ENCODE measurements at regions not wholly inside any gene's neighbourhood (a gene's known extent, or its start where the extent isn't known, plus 50 kb on each side); places are given as distances from the start of the nearest gene placed in this dataset.
A peak's percentile ranks its signal among the peaks of the same experiment; 100 is the strongest.
"Not testable (repeated sequence)": the region's sequence is repeated elsewhere in the genome, so short reads cannot be mapped to it uniquely, and the experiment has no call there.

DNA sequence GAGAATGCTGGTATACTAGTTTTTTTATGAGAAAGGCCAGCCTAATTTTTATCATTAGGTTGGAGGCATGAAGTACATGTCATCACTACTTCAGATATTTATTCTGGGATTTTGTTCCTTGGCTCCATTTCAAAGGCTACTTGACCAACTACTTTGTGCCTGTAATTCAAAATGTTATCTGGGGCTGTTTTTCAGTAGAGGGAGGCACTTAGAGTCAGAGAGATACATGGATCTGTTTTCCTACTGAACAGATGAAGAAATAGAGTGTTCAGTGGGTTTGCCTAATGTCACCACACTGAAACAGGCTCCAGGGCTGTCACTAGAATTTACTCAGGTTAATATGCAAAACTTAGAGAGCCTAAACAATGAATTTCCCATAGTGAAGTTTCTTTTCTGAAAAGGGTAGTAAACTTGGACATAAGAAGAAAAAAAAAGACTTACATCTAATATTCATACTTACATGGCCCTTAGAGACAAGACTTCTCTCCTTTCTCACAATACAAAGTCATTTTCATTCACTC is 127.3 kb upstream of the ITGB1 start:
- H3K27me3 ChIP-seq, result no peaks in the 10 kb centered on the region
- no peak overlapping the region for H3K27ac ChIP-seq
- TF ChIP-seq EP300 (IDR thresholded peaks at IDR 0.05), result no peak
- TF ChIP-seq POLR2A (IDR thresholded peaks at IDR 0.05), result no peak
- TF ChIP-seq, protein P1, sequence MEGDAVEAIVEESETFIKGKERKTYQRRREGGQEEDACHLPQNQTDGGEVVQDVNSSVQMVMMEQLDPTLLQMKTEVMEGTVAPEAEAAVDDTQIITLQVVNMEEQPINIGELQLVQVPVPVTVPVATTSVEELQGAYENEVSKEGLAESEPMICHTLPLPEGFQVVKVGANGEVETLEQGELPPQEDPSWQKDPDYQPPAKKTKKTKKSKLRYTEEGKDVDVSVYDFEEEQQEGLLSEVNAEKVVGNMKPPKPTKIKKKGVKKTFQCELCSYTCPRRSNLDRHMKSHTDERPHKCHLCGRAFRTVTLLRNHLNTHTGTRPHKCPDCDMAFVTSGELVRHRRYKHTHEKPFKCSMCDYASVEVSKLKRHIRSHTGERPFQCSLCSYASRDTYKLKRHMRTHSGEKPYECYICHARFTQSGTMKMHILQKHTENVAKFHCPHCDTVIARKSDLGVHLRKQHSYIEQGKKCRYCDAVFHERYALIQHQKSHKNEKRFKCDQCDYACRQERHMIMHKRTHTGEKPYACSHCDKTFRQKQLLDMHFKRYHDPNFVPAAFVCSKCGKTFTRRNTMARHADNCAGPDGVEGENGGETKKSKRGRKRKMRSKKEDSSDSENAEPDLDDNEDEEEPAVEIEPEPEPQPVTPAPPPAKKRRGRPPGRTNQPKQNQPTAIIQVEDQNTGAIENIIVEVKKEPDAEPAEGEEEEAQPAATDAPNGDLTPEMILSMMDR (IDR thresholded peaks at IDR 0.05), result no peak
- TF ChIP-seq POLR2AphosphoS5 (IDR thresholded peaks at IDR 0.05), result no peak
- intact Hi-C loops (cut with DNase I; ENCODE audit: low total_unique reads), result no loop called here
- H3K4me3 ChIP-seq, result no peak overlapping the region
- H3K4me1 ChIP-seq, result no peaks in the 10 kb centered on the region
- DNase-seq, result no peak
- H3K9me3 ChIP-seq, result peaks cover 0 to 6% (median 0%) of the 10 kb centered on the region in 4 donors
- H3K36me3 ChIP-seq, result no peaks in the 10 kb centered on the region

GRCh38 chr10:33084453-33084852 is 126.4 kb upstream of the ITGB1 start:
- WGBS, 5 donors, result 84 to 93% (median 91%) methylated on average over 1 of the region's 1 CpG
- no peak for DNase-seq
- Histone ChIP-seq H3K27ac (no peak overlapping the region), H3K36me3 (no peaks in the 10 kb centered on the region), H3K4me3 (no peak overlapping the region), H3K9me3 (peaks cover 0 to 6% (median 0%) of the 10 kb centered on the region in 4 donors), H3K4me1 (no peaks in the 10 kb centered on the region), H3K27me3 (no peaks in the 10 kb centered on the region)
- intact Hi-C loops (cut with DNase I; ENCODE audit: low total_unique reads), result no loop called here
- no peak for TF ChIP-seq POLR2AphosphoS5 (IDR thresholded peaks at IDR 0.05)
- TF ChIP-seq, protein P1 (IDR thresholded peaks at IDR 0.05), result no peak
- TF ChIP-seq EP300 (IDR thresholded peaks at IDR 0.05), result no peak

DNA sequence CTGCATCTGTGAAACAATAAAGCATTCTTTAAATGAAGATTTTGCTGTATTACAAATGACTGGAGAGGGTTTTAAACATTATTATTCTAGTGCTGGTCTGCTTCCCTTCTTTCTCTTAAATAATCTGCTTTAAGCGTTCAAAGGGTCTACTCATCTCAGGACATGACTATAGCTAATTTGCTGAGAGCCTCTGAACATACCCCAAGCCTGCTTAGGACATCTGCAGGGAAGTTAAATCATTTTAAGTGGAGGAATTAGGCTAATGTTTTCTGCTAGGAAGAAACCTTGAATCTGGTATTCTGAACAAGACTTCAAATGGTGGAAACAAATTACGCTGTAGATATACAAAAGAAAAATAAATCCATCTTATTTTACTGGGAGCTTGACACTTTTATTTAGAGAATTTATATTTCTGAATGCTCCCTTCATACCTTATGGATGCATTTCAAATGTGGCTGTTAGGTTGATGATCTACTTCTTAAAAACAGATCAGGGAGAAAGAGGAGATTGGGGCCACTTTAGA is 124.4 kb upstream of the ITGB1 start:
- Histone ChIP-seq H3K27ac (no peak overlapping the region), H3K9me3 (no peaks in the 10 kb centered on the region), H3K27me3 (no peaks in the 10 kb centered on the region), H3K4me3 (no peak overlapping the region), H3K4me1 (no peaks in the 10 kb centered on the region), H3K36me3 (no peaks in the 10 kb centered on the region)
- no peak for DNase-seq
- TF ChIP-seq, protein P1 (IDR thresholded peaks at IDR 0.05), result no peak
- TF ChIP-seq POLR2AphosphoS5 (IDR thresholded peaks at IDR 0.05) (no peak), POLR2A (IDR thresholded peaks at IDR 0.05) (no peak), EP300 (IDR thresholded peaks at IDR 0.05) (no peak)
- intact Hi-C loops (cut with DNase I; ENCODE audit: low total_unique reads), result no loop called here
- WGBS, 5 donors, result 80 to 94% (median 88%) methylated on average over 2 of the region's 2 CpGs

- intact Hi-C loops (cut with DNase I; ENCODE audit: low total_unique reads); H3K27ac ChIP-seq; H3K4me1 ChIP-seq; H3K9me3 ChIP-seq; DNase-seq; H3K27me3 ChIP-seq; H3K36me3 ChIP-seq; H3K4me3 ChIP-seq: not testable (repeated sequence)
- WGBS, 5 donors, result 61 to 96% (median 74%) methylated on average over 2 of the region's 2 CpGs
These were observed 122.4 kb upstream of the ITGB1 start for GRCh38 chr10:33080467-33080866.

- TF ChIP-seq POLR2A (IDR thresholded peaks at IDR 0.05), result no peak
- no peak for TF ChIP-seq POLR2AphosphoS5 (IDR thresholded peaks at IDR 0.05)
- TF ChIP-seq EP300 (IDR thresholded peaks at IDR 0.05), result no peak
- TF ChIP-seq, protein P1 (IDR thresholded peaks at IDR 0.05), result no peak
- intact Hi-C loops (cut with DNase I; ENCODE audit: low total_unique reads), result no loop called here
- Histone ChIP-seq H3K4me3 (no peak overlapping the region), H3K27me3 (no peaks in the 10 kb centered on the region), H3K36me3 (no peaks in the 10 kb centered on the region), H3K9me3 (peaks cover 0 to 3% (median 0%) of the 10 kb centered on the region in 4 donors), H3K27ac (no peak overlapping the region), H3K4me1 (no peaks in the 10 kb centered on the region)
- DNase-seq, result peak in 1 of 2 donors; percentile 19
- 66 to 79% (median 70%) methylated on average over 3 of the region's 3 CpGs for WGBS, 5 donors
These were observed 116.4 kb upstream of the ITGB1 start for GRCh38 chr10:33074443-33074842.
